MM.1S (cell line): ENCODE measurements at regions not wholly inside any gene's neighbourhood (a gene's known extent, or its start where the extent isn't known, plus 50 kb on each side); places are given as distances from the start of the nearest gene placed in this dataset.

ENCODE experiments used
- DNase-seq: peaks from one replicate; pipeline ENCODE4 v3.0.0-alpha.2; 2015
- H2AFZ ChIP-seq: fragments of 300-600 bp; sonication (generic); 2 replicates; pipeline ENCODE4 v1.6.0; 2016; ENCODE audit warnings: antibody characterized with exemption, low read length
- H3F3A ChIP-seq: fragments of 300-600 bp; sonication (generic); 2 replicates; pipeline ENCODE4 v1.6.1; 2016; ENCODE audit warnings: mild to moderate bottlenecking, antibody characterized with exemption, low read length, moderate library complexity, mixed read lengths; ENCODE audit not compliant: insufficient read depth
- H3K27ac ChIP-seq: fragments of 300-600 bp; sonication (generic); 2 replicates; pipeline ENCODE4 v1.5.1; 2016; ENCODE audit warnings: mild to moderate bottlenecking, low read length
- H3K27me3 ChIP-seq: fragments of 300-600 bp; sonication (generic); replicated peaks from 2 replicates; pipeline ENCODE4 v1.6.0; 2016; ENCODE audit warnings: low read length; ENCODE audit not compliant: insufficient read depth
- H3K36me3 ChIP-seq: fragments of 300-600 bp; sonication (generic); replicated peaks from 2 replicates; pipeline ENCODE4 v1.6.1; 2016; ENCODE audit warnings: mild to moderate bottlenecking, low read length, mixed read lengths; ENCODE audit not compliant: insufficient read depth
- H3K4me1 ChIP-seq: fragments of 300-600 bp; sonication (generic); 2 replicates; pipeline ENCODE4 v1.6.1; 2016; ENCODE audit warnings: low read length, mixed read lengths
- H3K4me2 ChIP-seq: fragments of 300-600 bp; sonication (generic); 2 replicates; pipeline ENCODE4 v1.6.0; 2016; ENCODE audit warnings: low read depth, low read length
- H3K4me3 ChIP-seq: fragments of 300-600 bp; sonication (generic); 2 replicates; pipeline ENCODE4 v1.5.1; 2016; ENCODE audit warnings: low read length, mixed read lengths
- H3K79me2 ChIP-seq: fragments of 300-600 bp; sonication (generic); 2 replicates; pipeline ENCODE4 v1.6.1; 2016; ENCODE audit warnings: mixed run types, low read length, mixed read lengths
- H3K9ac ChIP-seq: fragments of 300-600 bp; sonication (generic); 2 replicates; pipeline ENCODE4 v1.6.1; 2016; ENCODE audit warnings: low read length, mixed read lengths
- H3K9me2 ChIP-seq: fragments of 300-600 bp; sonication (generic); replicated peaks from 2 replicates; pipeline ENCODE4 v1.6.1; 2016; ENCODE audit warnings: mild to moderate bottlenecking, low read length, mixed read lengths; ENCODE audit not compliant: insufficient read depth
- H3K9me3 ChIP-seq: fragments of 300-600 bp; sonication (generic); replicated peaks from 2 replicates; pipeline ENCODE4 v1.6.1; 2016; ENCODE audit warnings: mild to moderate bottlenecking, low read length, mixed read lengths; ENCODE audit not compliant: insufficient read depth
- H4K20me1 ChIP-seq: fragments of 300-600 bp; sonication (generic); 2 replicates; pipeline ENCODE4 v1.6.1; 2016; ENCODE audit warnings: mild to moderate bottlenecking, low read length, moderate library complexity, mixed read lengths; ENCODE audit not compliant: insufficient read depth
- EZH2 ChIP-seq: fragments of 300-600 bp; sonication (generic); optimal IDR thresholded peaks from 2 replicates; pipeline ENCODE3; 2017; ENCODE audit warnings: low read depth, mild to moderate bottlenecking, antibody characterized with exemption, low read length, mixed read lengths
- EZH2phosphoT487 ChIP-seq: fragments of 300-600 bp; sonication (generic); IDR thresholded peaks from 2 replicates; pipeline ENCODE4 v1.6.1; 2018; ENCODE audit warnings: antibody characterized with exemption, low read length
- TF ChIP-seq, protein P1 (sequence below): fragments of 300-600 bp; sonication (generic); IDR thresholded peaks from 2 replicates; pipeline ENCODE4 v1.5.1; 2016; ENCODE audit warnings: antibody characterized with exemption, low read length, mixed read lengths

DNA sequence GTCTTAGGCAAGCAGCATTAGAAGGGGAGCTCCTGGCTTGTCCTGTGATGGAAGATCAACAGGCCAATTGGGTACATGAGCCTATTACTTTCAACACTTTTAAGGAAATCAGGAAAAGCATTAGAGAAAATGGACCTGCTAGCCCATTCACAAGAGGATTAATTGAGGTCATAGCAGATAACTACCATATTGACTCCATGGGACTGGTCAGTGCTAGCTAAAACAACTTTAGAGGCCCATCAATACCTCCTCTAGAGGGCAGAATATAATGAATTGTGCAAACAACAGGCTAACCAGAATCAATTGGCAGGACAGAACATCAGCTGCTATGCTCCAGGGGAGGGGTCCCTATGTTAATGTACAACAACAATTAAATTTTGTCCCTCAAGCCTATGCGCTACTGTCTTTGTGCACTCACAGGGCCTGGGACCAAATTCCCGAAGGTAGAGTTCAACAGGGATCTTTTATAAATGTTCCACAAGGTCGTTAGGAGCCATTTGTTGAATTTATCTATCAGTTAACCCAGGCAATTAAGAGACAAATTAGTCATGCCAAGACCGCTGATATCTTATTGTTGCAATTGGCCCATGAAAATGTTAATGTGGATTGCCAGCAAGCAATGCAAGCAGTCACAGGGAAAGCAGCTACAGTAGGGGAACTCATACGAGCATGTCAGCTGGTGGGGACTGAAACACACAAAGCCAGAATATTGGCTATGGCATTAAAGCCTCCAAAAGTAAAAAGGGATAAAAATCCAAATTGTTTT is 106.6 kb upstream of the BTN3A2 start:
- no peak for DNase-seq
- Histone ChIP-seq H3K4me2 (no peak overlapping the region), H3F3A (no peaks in the 10 kb centered on the region), H4K20me1 (no peaks in the 10 kb centered on the region), H3K27me3 (no peaks in the 10 kb centered on the region), H3K4me1 (no peaks in the 10 kb centered on the region), H3K9ac (no peak overlapping the region), H2AFZ (no peak overlapping the region), H3K79me2 (no peaks in the 10 kb centered on the region), H3K27ac (no peak overlapping the region), H3K4me3 (no peak overlapping the region), H3K36me3 (no peaks in the 10 kb centered on the region), H3K9me3 (no peaks in the 10 kb centered on the region), H3K9me2 (no peaks in the 10 kb centered on the region)
- TF ChIP-seq, protein P1, sequence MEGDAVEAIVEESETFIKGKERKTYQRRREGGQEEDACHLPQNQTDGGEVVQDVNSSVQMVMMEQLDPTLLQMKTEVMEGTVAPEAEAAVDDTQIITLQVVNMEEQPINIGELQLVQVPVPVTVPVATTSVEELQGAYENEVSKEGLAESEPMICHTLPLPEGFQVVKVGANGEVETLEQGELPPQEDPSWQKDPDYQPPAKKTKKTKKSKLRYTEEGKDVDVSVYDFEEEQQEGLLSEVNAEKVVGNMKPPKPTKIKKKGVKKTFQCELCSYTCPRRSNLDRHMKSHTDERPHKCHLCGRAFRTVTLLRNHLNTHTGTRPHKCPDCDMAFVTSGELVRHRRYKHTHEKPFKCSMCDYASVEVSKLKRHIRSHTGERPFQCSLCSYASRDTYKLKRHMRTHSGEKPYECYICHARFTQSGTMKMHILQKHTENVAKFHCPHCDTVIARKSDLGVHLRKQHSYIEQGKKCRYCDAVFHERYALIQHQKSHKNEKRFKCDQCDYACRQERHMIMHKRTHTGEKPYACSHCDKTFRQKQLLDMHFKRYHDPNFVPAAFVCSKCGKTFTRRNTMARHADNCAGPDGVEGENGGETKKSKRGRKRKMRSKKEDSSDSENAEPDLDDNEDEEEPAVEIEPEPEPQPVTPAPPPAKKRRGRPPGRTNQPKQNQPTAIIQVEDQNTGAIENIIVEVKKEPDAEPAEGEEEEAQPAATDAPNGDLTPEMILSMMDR, result peak; percentile 36
- TF ChIP-seq EZH2phosphoT487 (no peak), EZH2 (no peak)

DNA sequence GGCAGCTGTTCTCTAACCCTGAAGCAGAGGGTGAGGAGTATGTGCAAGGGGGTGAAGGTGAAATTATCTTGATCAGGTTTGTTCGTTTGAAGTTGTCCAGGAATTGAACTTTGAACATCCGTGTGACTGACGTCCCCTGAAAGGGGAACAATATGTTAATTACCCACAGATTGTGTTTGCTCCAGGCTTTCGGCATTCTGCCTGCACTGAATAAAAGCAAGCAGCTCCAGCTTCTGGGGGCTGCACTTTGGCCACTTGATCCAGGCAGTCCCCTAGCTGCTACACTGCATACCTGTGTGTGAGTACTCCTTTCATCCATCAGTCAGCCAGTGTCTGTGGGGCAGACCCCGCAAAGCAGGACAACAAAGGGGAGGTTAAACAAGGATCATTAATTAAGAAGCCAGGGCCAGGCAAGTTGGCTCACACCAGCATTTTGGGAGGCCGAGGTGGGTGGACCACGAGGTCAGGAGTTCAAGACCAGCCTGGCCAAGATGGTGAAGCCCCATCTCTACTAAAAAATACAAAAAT is 104.8 kb upstream of the BTN3A2 start:
- H3K36me3 ChIP-seq, result no peaks in the 10 kb centered on the region
- H3K27ac ChIP-seq, result no peak overlapping the region
- H3K4me1 ChIP-seq, result no peaks in the 10 kb centered on the region
- H3K27me3 ChIP-seq, result no peaks in the 10 kb centered on the region
- H2AFZ ChIP-seq, result no peak overlapping the region
- no peak for DNase-seq
- H3K4me2 ChIP-seq, result no peak overlapping the region
- no peak overlapping the region for H3K4me3 ChIP-seq
- H3F3A ChIP-seq, result no peaks in the 10 kb centered on the region
- no peaks in the 10 kb centered on the region for H3K9me2 ChIP-seq
- H3K9ac ChIP-seq, result no peak overlapping the region
- H3K79me2 ChIP-seq, result no peaks in the 10 kb centered on the region
- TF ChIP-seq EZH2phosphoT487 (no peak), EZH2 (no peak)
- TF ChIP-seq, protein P1, result no peak
- no peaks in the 10 kb centered on the region for H4K20me1 ChIP-seq
- no peaks in the 10 kb centered on the region for H3K9me3 ChIP-seq

DNA sequence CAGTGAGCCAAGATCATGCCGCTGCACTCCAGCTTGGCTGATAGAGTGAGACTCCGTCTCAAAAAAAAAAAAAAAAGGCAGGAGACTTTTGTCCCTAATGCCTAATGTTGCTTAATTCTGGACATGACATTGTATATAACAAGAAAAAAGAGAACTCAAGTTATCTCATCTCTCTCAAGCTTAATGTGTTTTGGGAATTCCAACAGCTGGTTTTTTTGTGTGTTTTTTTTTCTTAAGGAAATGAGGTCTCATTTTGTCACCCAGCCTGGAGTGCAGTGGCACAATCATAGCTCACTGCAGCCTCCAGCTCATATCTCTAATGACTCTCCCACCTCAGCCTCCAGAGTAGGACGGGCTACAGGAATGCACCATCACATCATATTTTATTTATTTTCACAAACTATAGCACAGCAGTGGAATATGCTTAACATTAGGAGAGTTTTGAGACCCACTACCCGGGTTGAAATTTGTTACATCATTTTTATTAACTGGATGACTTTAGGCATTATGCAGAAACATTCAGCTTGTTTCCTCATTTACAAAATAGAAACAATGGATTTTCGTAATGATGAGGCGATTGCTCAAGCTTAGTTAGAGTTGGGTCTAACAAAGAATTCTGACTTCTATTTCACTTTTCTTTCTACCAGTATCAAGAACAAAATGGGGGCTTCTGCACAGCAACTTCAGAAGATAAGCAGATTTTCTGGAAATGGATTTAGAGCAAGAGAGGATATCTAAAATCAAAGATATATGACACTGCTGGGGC is 104.1 kb upstream of the BTN3A2 start:
- no peaks in the 10 kb centered on the region for H3K79me2 ChIP-seq
- no peak for DNase-seq
- no peaks in the 10 kb centered on the region for H4K20me1 ChIP-seq
- no peak overlapping the region for H3K4me2 ChIP-seq
- no peaks in the 10 kb centered on the region for H3K9me3 ChIP-seq
- no peak for TF ChIP-seq EZH2
- TF ChIP-seq EZH2phosphoT487, result no peak
- TF ChIP-seq, protein P1, result no peak
- H3K4me1 ChIP-seq, result no peaks in the 10 kb centered on the region
- H3K27ac ChIP-seq, result no peak overlapping the region
- H3F3A ChIP-seq, result no peaks in the 10 kb centered on the region
- no peaks in the 10 kb centered on the region for H3K36me3 ChIP-seq
- no peak overlapping the region for H2AFZ ChIP-seq
- no peak overlapping the region for H3K4me3 ChIP-seq
- H3K27me3 ChIP-seq, result no peaks in the 10 kb centered on the region
- H3K9ac ChIP-seq, result no peak overlapping the region
- no peaks in the 10 kb centered on the region for H3K9me2 ChIP-seq
